HG03575 (cell line): ENCODE measurements at regions not wholly inside any gene's neighbourhood (a gene's known extent, or its start where the extent isn't known, plus 50 kb on each side); places are given as distances from the start of the nearest gene placed in this dataset.
"Not testable (repeated sequence)": the region's sequence is repeated elsewhere in the genome, so short reads cannot be mapped to it uniquely, and the experiment has no call there.

ENCODE experiments used
- ATAC-seq: cut with Tn5 transposase; IDR thresholded peaks from one replicate; pipeline ENCODE4 v1.9.1; 2021; ENCODE audit not compliant: unreplicated experiment, insufficient number of reproducible peaks, low FRiP score; ENCODE audit errors: extremely low read depth

GRCh38 chr13:48804821-48805601 lies 151.3 kb downstream of the CYSLTR2 start:
- no peak for ATAC-seq

DNA sequence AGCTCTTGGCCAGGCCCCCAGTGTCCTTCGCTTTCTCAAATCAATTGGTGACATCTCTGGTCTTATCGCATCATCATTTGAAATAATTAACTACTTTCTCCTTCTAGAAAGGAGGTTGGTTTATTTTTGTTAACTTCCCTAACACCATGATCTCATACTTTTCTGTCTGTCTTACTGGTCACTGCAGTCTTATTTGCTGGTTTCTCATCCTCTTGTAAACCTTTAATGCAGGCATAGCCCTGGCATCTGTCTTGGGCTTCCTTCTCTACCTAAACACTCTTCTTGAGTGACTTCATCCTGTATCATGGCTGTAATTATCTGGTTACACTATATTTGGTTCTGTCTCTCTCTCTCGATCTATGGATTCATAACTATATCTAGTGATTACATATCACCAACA lies 152.8 kb downstream of the CYSLTR2 start:
- no peak for ATAC-seq

DNA sequence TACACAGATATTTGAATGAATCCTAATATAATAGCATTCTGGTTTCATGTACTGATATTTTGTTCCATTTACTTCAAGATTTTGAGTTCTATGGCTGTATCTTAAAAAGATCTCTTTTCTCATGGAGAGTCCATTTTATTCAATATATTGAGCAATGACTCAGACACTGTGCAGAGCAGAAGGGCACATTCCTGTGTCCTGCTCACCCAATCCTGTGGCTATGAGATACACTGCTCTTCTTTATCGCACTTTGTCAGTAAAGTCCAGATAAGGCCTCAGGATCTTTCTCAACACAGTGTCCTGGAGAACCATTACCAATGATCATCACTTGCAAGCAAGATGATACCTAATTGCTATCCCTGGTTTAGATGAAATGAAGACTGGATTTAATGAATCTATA lies 155.0 kb downstream of the CYSLTR2 start:
- ATAC-seq, result no peak

GRCh38 chr13:48810013-48810412 lies 156.3 kb downstream of the CYSLTR2 start:
- no peak for ATAC-seq

DNA sequence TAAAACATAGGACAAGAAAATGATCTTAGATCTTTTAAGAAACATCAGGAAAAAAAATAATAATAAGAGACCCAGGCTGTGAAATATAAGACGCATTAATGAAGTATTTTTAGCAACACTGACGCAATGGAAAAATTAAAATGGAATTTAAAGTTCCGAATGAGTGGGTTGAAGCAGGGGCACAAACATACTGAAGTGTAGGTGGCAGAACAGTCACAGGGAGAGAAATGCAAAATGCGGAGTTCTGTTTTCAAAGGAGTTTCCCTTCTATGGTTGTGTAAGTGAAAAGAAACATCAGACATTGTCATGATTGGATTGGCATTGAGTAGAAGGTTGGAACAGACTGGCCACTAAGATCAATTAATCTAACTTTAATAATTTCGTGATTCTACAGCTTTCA lies 159.8 kb downstream of the CYSLTR2 start:
- no peak for ATAC-seq

GRCh38 chr13:48816700-48817099 lies 159.0 kb upstream of the FNDC3A start:
- ATAC-seq, result no peak

DNA sequence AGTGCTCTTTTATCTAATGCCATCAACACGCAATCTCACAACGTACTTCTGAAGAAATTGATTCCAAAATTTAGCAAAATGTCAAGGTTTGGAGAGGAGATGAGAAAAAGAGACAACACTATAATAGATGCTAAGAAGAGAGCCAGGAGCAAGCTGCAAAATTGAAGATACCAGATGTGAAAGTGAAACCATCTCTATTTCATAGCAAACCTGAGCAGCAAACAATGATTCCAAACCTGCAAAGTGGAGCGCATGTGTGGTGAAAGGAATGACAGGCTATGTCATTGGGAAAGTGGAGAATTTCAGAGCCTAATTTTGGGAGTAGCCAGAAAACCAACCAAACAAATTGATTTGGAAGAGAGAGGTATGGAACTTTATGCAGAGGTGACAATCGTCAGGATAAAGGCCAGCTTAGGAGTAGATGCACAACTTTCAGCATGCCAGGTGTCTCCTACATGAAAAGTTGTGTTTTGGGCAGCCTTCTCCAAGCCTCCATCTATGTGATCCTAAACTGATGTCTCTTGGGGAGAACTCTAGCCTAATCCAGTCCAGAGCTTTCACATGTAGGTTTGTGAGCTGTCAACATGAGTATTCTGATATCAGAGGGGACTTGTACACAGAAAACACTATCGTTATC lies 158.4 kb upstream of the FNDC3A start:
- ATAC-seq, result no peak

GRCh38 chr13:48818495-48819356 lies 157.0 kb upstream of the FNDC3A start:
- no peak for ATAC-seq

- ATAC-seq, result no peak
Observed at GRCh38 chr13:48819376-48819775, 156.3 kb upstream of the FNDC3A start.

DNA sequence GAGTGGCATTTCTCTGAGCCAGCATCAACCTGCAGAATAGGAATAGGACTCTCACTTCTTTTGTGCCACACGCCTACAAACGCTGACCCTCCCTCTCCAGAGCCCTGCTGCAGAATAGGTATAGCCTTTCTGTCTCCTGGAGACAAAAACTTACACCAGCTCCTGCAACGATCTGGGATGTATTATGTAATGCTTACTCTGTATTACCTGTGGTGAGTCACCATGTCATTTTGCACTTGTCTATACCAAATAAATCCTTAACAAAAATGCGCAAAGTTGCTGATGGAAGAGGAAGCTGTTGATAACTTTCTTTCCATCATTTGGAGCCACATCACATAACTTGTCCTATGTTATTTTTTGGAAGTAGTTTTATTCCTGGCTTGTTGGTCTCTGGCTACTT lies 155.8 kb upstream of the FNDC3A start:
- no peak for ATAC-seq

GRCh38 chr13:48823526-48823925 lies 152.2 kb upstream of the FNDC3A start:
- ATAC-seq, result not testable (repeated sequence)

GRCh38 chr13:48826039-48826438 lies 149.7 kb upstream of the FNDC3A start:
- ATAC-seq, result no peak

- not testable (repeated sequence) for ATAC-seq
Observed at GRCh38 chr13:48826922-48827454, 148.7 kb upstream of the FNDC3A start.

GRCh38 chr13:48827709-48828108 lies 148.0 kb upstream of the FNDC3A start:
- no peak for ATAC-seq

DNA sequence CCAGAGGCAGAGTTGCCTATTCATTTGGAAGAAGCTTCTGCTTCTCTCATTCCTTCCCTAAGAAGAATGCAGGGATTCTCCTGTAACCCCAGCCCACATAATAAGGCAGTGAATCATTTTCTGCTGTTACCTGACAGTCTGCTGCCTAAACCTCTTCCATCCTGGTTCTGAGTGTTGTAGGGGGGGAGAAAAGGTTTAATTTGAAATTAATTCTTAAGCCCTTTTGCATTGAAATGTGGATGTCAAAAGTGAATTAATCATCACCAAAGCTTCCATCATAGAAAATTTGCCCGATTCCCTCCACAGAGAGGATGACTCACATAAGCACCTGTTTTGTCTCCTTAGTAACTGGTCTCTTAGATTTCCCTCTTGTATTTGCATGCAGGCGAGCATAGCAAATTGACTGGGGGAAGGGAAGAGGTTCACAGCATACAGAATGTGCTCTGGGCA lies 146.7 kb upstream of the FNDC3A start:
- no peak for ATAC-seq

DNA sequence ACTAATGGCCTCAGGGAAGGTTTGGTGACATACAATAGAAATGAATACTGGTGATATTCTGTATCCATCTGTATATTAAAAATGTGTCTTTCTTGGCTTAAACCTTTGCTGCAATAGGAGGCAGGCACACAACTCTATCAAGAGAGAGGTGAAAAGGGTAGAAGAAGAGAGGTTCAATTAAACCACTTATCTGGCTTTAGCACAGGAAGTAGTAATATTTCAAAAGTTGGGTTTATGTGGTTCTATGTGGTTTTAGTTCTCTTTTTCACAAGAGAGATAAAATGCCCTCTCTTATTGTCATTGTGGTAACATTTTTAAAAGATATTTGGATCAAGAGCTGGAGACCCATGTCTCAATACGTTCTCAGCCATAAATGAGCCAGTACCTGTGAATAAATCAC lies 146.2 kb upstream of the FNDC3A start:
- ATAC-seq, result no peak

GRCh38 chr13:48831248-48831647 lies 144.5 kb upstream of the FNDC3A start:
- ATAC-seq, result no peak

- ATAC-seq, result no peak
Observed at GRCh38 chr13:48833412-48833811, 142.3 kb upstream of the FNDC3A start.

DNA sequence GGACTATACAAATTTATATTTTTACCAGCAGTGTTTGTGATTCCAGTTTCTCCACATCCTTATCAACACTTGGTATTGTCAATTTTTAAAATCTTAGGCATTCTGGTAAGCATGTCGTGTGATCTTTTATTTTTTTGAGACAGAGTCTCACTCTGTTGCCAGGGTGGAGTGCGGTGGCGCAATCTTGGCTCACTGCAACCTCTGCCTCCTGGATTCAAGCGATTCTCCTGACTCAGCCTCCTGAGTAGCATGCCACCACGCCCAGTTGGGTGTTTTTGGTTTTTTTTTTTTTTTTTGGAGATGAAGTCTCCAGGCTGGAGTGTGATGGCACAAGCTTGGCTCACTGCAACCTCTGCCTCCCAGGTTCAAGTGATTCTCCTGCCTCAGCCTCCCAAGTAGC lies 140.4 kb upstream of the FNDC3A start:
- not testable (repeated sequence) for ATAC-seq
